ENCODE measurements at regions not wholly inside any gene's neighbourhood (a gene's known extent, or its start where the extent isn't known, plus 50 kb on each side); places are given as distances from the start of the nearest gene placed in this dataset.

- Histone ChIP-seq H3K36me3 (ENCODE audit: control insufficient read depth, insufficient read depth, low read length) (no peaks in the 10 kb centered on the region), H3K9me3 (no peaks in the 10 kb centered on the region), H3K27me3 (replicated peaks; ENCODE audit: control insufficient read depth, insufficient read depth, low read length) (no peaks in the 10 kb centered on the region), H3K4me3 (ENCODE audit: low read depth, low read length) (no peak overlapping the region), H3K4me1 (no peaks in the 10 kb centered on the region)
- CTCF ChIA-PET = no interaction called here
- DNase-seq = no peak
- Mint-ChIP-seq H3K4me1 (ENCODE audit: low read depth, unreplicated experiment) (no peaks in the 10 kb centered on the region), H3K27ac (ENCODE audit: unreplicated experiment) (no peak overlapping the region), H3K27me3 (ENCODE audit: insufficient read depth, unreplicated experiment) (no peaks in the 10 kb centered on the region), H3K4me3 (ENCODE audit: unreplicated experiment) (no peak overlapping the region), H3K36me3 (ENCODE audit: insufficient read depth, unreplicated experiment) (no peaks in the 10 kb centered on the region), H3K9me3 (ENCODE audit: unreplicated experiment) (no peaks in the 10 kb centered on the region)
- no TSS peak for BruUV-seq (replicated peaks)
- intact Hi-C loops (cut with micrococcal nuclease; ENCODE audit: unreplicated experiment) = no loop called here
- no peak for TF ChIP-seq CTCF (IDR thresholded peaks at IDR 0.05; ENCODE audit: insufficient read depth in 1 of 2, low read depth in 1 of 2, low read length in 1 of 2, severe bottlenecking in 1 of 2, unreplicated experiment in 1 of 2)
- POLR2A ChIA-PET = no interaction called here
These were observed 107.5 kb downstream of the GADD45G start for GRCh38 chr9:89712283-89712682.

- no peaks in the 10 kb centered on the region; the same call in 1 of the 2 replicates for H3K4me1 ChIP-seq
- POLR2A ChIA-PET = no interaction called here
- H3K4me3 ChIP-seq (ENCODE audit: low read depth, low read length) = no peak overlapping the region
- Mint-ChIP-seq H3K4me3 (ENCODE audit: unreplicated experiment) (no peak overlapping the region), H3K36me3 (ENCODE audit: insufficient read depth, unreplicated experiment) (no peaks in the 10 kb centered on the region), H3K27ac (ENCODE audit: unreplicated experiment) (no peak overlapping the region), H3K9me3 (ENCODE audit: unreplicated experiment) (no peaks in the 10 kb centered on the region), H3K27me3 (ENCODE audit: insufficient read depth, unreplicated experiment) (no peaks in the 10 kb centered on the region), H3K4me1 (ENCODE audit: low read depth, unreplicated experiment) (no peaks in the 10 kb centered on the region)
- no peaks in the 10 kb centered on the region for H3K9me3 ChIP-seq
- no TSS peak for BruUV-seq (replicated peaks)
- H3K36me3 ChIP-seq (ENCODE audit: control insufficient read depth, insufficient read depth, low read length) = no peaks in the 10 kb centered on the region
- H3K27me3 ChIP-seq (replicated peaks; ENCODE audit: control insufficient read depth, insufficient read depth, low read length) = no peaks in the 10 kb centered on the region
- TF ChIP-seq CTCF (IDR thresholded peaks at IDR 0.05; ENCODE audit: insufficient read depth in 1 of 2, low read depth in 1 of 2, low read length in 1 of 2, severe bottlenecking in 1 of 2, unreplicated experiment in 1 of 2) = no peak
- no peak for DNase-seq
- intact Hi-C loops (cut with micrococcal nuclease; ENCODE audit: unreplicated experiment) = no loop called here
- CTCF ChIA-PET = no interaction called here
These were observed 109.5 kb downstream of the GADD45G start for GRCh38 chr9:89714321-89714720.

DNA sequence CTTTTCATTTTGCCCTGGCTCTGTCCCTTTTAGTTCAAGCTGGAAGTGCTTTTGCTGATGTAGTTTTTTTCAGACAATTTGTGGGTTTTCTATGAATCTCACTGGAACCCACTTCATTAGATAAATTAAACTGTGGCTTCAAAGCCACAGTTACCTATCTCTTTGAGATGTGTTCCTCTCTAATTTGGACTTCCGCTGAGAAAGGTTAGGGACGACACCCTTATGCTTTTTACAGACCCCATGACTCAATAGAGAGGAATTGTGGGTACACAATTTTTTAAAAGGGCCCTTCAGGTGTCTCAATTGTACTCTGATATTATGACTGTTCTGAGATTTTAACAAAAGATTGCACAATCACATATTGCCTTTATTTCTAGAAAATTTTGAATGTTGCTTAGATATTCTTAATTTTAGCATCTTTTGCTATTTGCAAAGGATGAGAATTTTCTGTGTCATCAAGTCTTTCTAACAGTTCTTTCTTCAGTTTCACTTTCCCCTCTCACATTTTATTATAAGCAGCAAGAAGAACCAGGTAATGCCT lies 110.6 kb downstream of the GADD45G start:
- Mint-ChIP-seq H3K4me3 (ENCODE audit: unreplicated experiment) (no peak overlapping the region), H3K36me3 (ENCODE audit: insufficient read depth, unreplicated experiment) (no peaks in the 10 kb centered on the region), H3K9me3 (ENCODE audit: unreplicated experiment) (no peaks in the 10 kb centered on the region), H3K27ac (ENCODE audit: unreplicated experiment) (no peak overlapping the region), H3K4me1 (ENCODE audit: low read depth, unreplicated experiment) (no peaks in the 10 kb centered on the region), H3K27me3 (ENCODE audit: insufficient read depth, unreplicated experiment) (no peaks in the 10 kb centered on the region)
- H3K9me3 ChIP-seq = no peaks in the 10 kb centered on the region
- no peak for TF ChIP-seq CTCF (IDR thresholded peaks at IDR 0.05; ENCODE audit: insufficient read depth in 1 of 2, low read depth in 1 of 2, low read length in 1 of 2, severe bottlenecking in 1 of 2, unreplicated experiment in 1 of 2)
- ChIA-PET CTCF (interaction anchor here (0.7 kb wide), 1 partner anchor 618 kb away, joined by 3 read pairs; no protein-coding TSS in a partner anchor), POLR2A (no interaction called here)
- no TSS peak for BruUV-seq (replicated peaks)
- no peaks in the 10 kb centered on the region for H3K27me3 ChIP-seq (replicated peaks; ENCODE audit: control insufficient read depth, insufficient read depth, low read length)
- H3K4me1 ChIP-seq = no peaks in the 10 kb centered on the region; the same call in 1 of the 2 replicates
- H3K4me3 ChIP-seq (ENCODE audit: low read depth, low read length) = no peak overlapping the region
- no peak for DNase-seq
- intact Hi-C loops (cut with micrococcal nuclease; ENCODE audit: unreplicated experiment) = no loop called here
- no peaks in the 10 kb centered on the region for H3K36me3 ChIP-seq (ENCODE audit: control insufficient read depth, insufficient read depth, low read length)

All from Caco-2 (cell line).